HG03565 (cell line): ENCODE measurements at regions not wholly inside any gene's neighbourhood (a gene's known extent, or its start where the extent isn't known, plus 50 kb on each side); places are given as distances from the start of the nearest gene placed in this dataset.
A peak's percentile ranks its signal among the peaks of the same experiment; 100 is the strongest.
"Not testable (repeated sequence)": the region's sequence is repeated elsewhere in the genome, so short reads cannot be mapped to it uniquely, and the experiment has no call there.

Experiments used
- ATAC-seq: cut with Tn5 transposase; IDR thresholded peaks from one replicate; pipeline ENCODE4 v1.9.1; 2021; ENCODE audit warnings: mild to moderate bottlenecking, moderate library complexity; ENCODE audit not compliant: unreplicated experiment

- no peak for ATAC-seq
Measured at GRCh38 chr18:56284319-56284718, 354.1 kb downstream of the TXNL1 start.

- no peak for ATAC-seq
Measured at GRCh38 chr18:56283316-56283715, 355.1 kb downstream of the TXNL1 start.

GRCh38 chr18:56282234-56283104, 355.9 kb downstream of the TXNL1 start:
- no peak for ATAC-seq

- not testable (repeated sequence) for ATAC-seq
Measured at GRCh38 chr18:56279816-56280215, 358.6 kb downstream of the TXNL1 start.

- ATAC-seq, result no peak
Measured at GRCh38 chr18:56278421-56279003, 359.9 kb downstream of the TXNL1 start.

- no peak for ATAC-seq
Measured at GRCh38 chr18:56276466-56276865, 361.9 kb downstream of the TXNL1 start.

GRCh38 chr18:56273541-56274219, 364.7 kb downstream of the TXNL1 start:
- no peak for ATAC-seq

GRCh38 chr18:56270671-56271250, 367.6 kb downstream of the TXNL1 start:
- no peak for ATAC-seq

- no peak for ATAC-seq
Measured at GRCh38 chr18:56269958-56270357, 368.4 kb downstream of the TXNL1 start.

- ATAC-seq, result no peak
Measured at GRCh38 chr18:56268952-56269351, 369.4 kb downstream of the TXNL1 start.

- ATAC-seq, result no peak
Measured at GRCh38 chr18:56267334-56267733, 371.1 kb downstream of the TXNL1 start.

GRCh38 chr18:56258178-56258577, 380.2 kb downstream of the TXNL1 start:
- ATAC-seq, result no peak

GRCh38 chr18:56257205-56257604, 381.2 kb downstream of the TXNL1 start:
- peak; percentile 98 for ATAC-seq

GRCh38 chr18:56256659-56257058, 381.7 kb downstream of the TXNL1 start:
- no peak for ATAC-seq

- no peak for ATAC-seq
Measured at GRCh38 chr18:56255381-56255780, 383.0 kb downstream of the TXNL1 start.

- ATAC-seq, result no peak
Measured at GRCh38 chr18:56252456-56252855, 385.9 kb downstream of the TXNL1 start.

- ATAC-seq, result peak; percentile 91
Measured at GRCh38 chr18:56248610-56249235, 389.7 kb downstream of the TXNL1 start.

GRCh38 chr18:56246916-56247315, 391.5 kb downstream of the TXNL1 start:
- no peak for ATAC-seq

- ATAC-seq, result no peak
Measured at GRCh38 chr18:56245866-56246580, 392.4 kb downstream of the TXNL1 start.

- no peak for ATAC-seq
Measured at GRCh38 chr18:56240405-56240804, 398.0 kb downstream of the TXNL1 start.
